HCT116 (cell line): ENCODE measurements at regions not wholly inside any gene's neighbourhood (a gene's known extent, or its start where the extent isn't known, plus 50 kb on each side); places are given as distances from the start of the nearest gene placed in this dataset.

Source experiments
- POLR2A ChIP-seq: IDR thresholded peaks from 2 replicates; pipeline ENCODE4 v1.7.0; 2011; ENCODE audit warnings: borderline replicate concordance; ENCODE audit not compliant: insufficient read depth, insufficient read length; ENCODE audit errors: extremely low read depth
- TF ChIP-seq, protein P1 (sequence below), 3 experiments: fragments of 200-600 bp in 1 of 3; sonication (generic) in 1 of 3; IDR thresholded peaks in 2 of 3; conservative IDR thresholded peaks in 1 of 3; 2 replicates each; pipeline ENCODE4 v1.5.1; 2012 to 2017; ENCODE audit warnings: low read depth in 2 of 3, low read length in 2 of 3, antibody characterized with exemption in 1 of 3, borderline replicate concordance in 1 of 3, control low read depth in 1 of 3, mild to moderate bottlenecking in 1 of 3, mixed read lengths in 1 of 3, mixed run types in 1 of 3, moderate library complexity in 1 of 3; ENCODE audit not compliant: insufficient read depth in 1 of 3

DNA sequence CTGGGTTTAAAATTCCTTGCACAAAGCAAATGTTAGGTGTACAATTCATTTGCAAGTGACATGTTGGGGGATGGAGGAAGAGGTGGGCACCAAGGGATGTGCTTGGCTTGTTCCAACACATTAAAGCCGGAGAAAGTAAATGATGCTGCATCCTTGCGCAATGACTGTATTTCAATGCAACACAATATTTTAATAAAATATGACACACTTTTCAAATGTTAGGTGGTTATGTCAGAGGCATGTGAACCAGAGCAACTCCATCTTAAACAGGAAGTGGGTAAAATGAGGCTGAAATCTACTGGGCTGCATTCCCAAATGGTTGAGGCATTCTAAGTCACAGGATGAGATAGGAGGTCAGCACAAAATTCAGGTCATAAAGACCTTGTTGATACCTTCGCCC is 53.6 kb upstream of the ARHGAP5 start:
- no peak for TF ChIP-seq POLR2A
- TF ChIP-seq, protein P1, sequence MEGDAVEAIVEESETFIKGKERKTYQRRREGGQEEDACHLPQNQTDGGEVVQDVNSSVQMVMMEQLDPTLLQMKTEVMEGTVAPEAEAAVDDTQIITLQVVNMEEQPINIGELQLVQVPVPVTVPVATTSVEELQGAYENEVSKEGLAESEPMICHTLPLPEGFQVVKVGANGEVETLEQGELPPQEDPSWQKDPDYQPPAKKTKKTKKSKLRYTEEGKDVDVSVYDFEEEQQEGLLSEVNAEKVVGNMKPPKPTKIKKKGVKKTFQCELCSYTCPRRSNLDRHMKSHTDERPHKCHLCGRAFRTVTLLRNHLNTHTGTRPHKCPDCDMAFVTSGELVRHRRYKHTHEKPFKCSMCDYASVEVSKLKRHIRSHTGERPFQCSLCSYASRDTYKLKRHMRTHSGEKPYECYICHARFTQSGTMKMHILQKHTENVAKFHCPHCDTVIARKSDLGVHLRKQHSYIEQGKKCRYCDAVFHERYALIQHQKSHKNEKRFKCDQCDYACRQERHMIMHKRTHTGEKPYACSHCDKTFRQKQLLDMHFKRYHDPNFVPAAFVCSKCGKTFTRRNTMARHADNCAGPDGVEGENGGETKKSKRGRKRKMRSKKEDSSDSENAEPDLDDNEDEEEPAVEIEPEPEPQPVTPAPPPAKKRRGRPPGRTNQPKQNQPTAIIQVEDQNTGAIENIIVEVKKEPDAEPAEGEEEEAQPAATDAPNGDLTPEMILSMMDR (IDR thresholded peaks at IDR 0.05 in 2 of 3, conservative IDR thresholded peaks at IDR 0.05 in 1 of 3; ENCODE audit: borderline replicate concordance in 1 of 3, insufficient read depth in 1 of 3, low read depth in 2 of 3, low read length in 2 of 3) = no peak
